ENCODE measurements at regions not wholly inside any gene's neighbourhood (a gene's known extent, or its start where the extent isn't known, plus 50 kb on each side); places are given as distances from the start of the nearest gene placed in this dataset.

DNA sequence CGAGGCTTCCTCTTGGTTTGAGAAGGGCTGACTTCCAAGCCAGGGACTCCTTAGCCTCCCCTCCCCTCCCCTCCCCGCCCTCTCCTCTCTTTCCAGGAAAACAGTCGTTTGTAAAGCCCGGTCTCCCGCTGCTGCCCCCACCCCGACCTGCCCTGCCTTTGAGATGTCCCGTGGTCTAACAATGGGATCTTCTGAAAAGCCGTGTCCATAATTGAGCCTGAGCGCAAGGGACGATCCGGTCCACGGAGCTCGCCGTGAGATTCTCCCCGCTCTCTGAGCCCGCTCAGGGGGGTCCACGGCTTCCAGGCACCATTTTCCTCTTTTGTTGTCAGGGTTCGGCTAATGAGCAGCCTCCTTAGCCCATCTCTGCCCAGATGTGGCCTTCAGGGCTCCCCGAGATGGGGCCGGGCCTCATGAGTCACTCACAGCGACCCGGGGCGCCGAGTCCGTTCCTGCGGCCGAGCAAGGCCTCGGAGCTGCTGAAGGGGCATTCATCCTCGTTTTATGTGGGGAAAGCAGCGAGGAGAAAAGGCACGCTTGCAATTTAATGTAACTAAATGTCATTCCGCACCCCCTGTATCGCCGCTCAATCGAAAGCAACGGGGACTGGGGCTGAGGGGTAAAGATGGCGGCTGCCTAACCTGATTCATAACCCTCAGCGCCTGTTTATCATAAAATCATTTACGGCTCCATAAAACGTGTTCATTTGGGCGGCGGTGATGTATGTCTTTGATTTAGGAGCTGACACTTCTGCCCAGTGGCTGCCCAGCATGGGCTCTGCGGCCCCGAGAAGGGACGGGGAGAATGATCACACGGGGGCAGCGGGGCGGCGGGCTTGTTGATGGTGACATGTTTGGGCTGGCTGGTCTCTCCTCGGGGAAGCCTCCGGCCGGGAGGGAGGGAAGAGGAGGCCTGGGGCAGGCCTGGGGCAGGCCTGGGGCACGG, 232.6 kb upstream of the C1orf174 start:
- TF ChIP-seq YY1 (IDR thresholded peaks at IDR 0.05; ENCODE audit: insufficient read depth, insufficient read length) (no peak), ZNF274 (IDR thresholded peaks at IDR 0.05; ENCODE audit: low read depth, low read length) (no peak)

All from NT2/D1 (cell line).